Astrocyte of the spinal cord (primary cell): ENCODE measurements at regions not wholly inside any gene's neighbourhood (a gene's known extent, or its start where the extent isn't known, plus 50 kb on each side); places are given as distances from the start of the nearest gene placed in this dataset.
A peak's percentile ranks its signal among the peaks of the same experiment; 100 is the strongest.

Source experiments
- DNase-seq: peaks from one replicate; pipeline ENCODE4 v3.0.0; 2011; ENCODE audit warnings: low read depth, low spot score
- H3K4me3 ChIP-seq: 2 replicates; pipeline ENCODE4 v1.5.1; 2011; ENCODE audit warnings: low read depth, mild to moderate bottlenecking, low read length, moderate library complexity
- in situ Hi-C: cut with HindIII; loops from 2 replicates; pipeline ENCODE4 v1.10.0; 2017; ENCODE audit warnings: low sequenced_read_pairs
- TF ChIP-seq, protein P1 (sequence below): IDR thresholded peaks from 2 replicates; pipeline ENCODE4 v1.5.1; 2012; ENCODE audit warnings: low read depth, mild to moderate bottlenecking, low read length, inconsistent platforms

DNA sequence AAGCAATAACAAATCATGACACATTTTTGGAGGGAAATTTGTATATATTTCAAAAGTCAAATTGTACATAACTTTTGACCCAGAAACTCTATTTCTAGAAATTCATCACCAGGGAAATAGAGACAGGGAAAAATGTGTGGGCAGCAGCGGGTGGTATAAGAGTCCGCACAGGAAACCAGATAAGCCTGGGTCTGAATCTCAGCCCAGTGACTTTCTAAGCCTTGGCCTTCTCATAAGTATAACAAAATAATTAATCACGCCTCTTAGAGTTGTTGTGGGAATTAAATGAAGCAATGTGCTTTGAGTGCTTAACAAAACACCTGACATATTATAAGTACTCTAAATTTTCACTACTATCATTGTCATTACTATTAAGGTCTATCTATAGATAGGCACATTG lies 149.2 kb upstream of the DAP start:
- TF ChIP-seq, protein P1, sequence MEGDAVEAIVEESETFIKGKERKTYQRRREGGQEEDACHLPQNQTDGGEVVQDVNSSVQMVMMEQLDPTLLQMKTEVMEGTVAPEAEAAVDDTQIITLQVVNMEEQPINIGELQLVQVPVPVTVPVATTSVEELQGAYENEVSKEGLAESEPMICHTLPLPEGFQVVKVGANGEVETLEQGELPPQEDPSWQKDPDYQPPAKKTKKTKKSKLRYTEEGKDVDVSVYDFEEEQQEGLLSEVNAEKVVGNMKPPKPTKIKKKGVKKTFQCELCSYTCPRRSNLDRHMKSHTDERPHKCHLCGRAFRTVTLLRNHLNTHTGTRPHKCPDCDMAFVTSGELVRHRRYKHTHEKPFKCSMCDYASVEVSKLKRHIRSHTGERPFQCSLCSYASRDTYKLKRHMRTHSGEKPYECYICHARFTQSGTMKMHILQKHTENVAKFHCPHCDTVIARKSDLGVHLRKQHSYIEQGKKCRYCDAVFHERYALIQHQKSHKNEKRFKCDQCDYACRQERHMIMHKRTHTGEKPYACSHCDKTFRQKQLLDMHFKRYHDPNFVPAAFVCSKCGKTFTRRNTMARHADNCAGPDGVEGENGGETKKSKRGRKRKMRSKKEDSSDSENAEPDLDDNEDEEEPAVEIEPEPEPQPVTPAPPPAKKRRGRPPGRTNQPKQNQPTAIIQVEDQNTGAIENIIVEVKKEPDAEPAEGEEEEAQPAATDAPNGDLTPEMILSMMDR: no peak
- DNase-seq: no peak
- in situ Hi-C loops: no loop called here
- H3K4me3 ChIP-seq: no peak overlapping the region

DNA sequence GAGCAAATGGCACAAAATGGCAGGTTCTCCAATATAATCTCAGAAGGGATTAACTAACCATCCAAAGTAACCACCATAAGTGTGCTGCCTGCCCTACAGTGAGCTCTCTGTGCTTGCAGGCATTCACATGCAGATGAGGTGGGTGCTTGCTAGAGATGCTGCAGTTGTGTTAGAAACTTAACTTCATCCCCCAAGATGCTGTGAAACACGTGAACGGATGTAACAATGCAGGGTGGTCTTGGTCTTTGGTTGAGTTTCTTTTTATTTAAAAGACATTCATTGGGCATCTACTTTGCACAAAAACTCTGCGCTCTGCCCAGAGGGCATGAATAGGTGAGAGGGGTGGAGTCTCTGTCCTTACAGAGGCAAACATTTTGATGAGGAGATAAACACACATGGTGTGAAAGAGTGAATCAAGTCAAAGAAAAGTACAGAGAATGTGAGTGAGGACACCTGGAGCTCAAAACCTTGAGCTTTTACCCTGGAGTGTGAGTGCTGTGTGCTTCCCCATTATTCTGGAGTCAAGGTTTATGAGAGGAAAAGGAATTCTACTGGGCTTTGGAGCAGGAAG lies 143.9 kb upstream of the DAP start:
- TF ChIP-seq, protein P1: no peak
- H3K4me3 ChIP-seq: no peak overlapping the region
- in situ Hi-C loops: no loop called here
- no peak for DNase-seq

DNA sequence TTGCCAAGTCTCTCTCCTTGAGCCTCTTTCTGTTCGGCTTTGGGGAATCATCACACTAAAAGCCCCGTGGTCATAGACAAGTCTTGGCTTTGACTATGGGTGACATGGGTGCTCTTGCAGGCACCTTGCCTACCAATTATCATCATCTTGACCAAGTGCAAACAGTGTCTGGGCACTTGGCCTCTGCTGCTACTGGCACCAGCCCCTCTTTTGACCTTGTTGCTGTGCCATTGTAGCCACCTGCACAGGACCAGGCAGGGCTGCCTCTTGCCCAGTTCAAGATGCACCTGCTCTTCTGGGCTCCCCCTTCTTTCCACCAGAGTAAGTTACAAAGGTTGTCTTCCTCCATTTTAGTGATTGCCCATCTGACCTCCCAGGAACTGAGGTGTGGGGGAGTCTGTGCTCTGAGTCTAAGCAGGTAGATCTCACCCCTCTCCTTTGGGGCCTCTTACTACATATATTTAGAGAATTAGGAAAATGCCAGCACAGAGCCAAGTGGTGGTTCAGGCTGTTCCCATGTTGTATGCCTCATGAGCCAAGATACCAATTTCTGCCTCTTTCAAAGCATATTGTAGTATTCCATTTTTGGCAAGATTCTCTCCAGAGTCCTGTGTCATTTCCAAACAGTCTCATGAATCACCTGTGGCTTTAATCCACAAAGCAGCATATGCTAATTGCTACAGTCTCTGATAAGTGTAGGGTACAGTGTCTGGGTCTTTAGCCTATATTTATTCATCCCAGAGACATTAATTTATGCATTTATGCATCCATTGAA lies 142.9 kb upstream of the DAP start:
- no peak for DNase-seq
- in situ Hi-C loops: no loop called here
- TF ChIP-seq, protein P1: no peak
- H3K4me3 ChIP-seq: no peak overlapping the region

GRCh38 chr5:10902145-10902544 lies 141.1 kb upstream of the DAP start:
- peak; percentile 75 for DNase-seq
- TF ChIP-seq, protein P1: no peak
- in situ Hi-C loops: no loop called here
- no peak overlapping the region for H3K4me3 ChIP-seq

GRCh38 chr5:10898514-10898913 lies 137.5 kb upstream of the DAP start:
- no peak for DNase-seq
- in situ Hi-C loops: no loop called here

GRCh38 chr5:10896016-10896415 lies 135.0 kb upstream of the DAP start:
- TF ChIP-seq, protein P1: no peak
- in situ Hi-C loops: no loop called here
- no peak for DNase-seq
- no peak overlapping the region for H3K4me3 ChIP-seq

More at GRCh38 chr5:10898514-10898913, 137.5 kb upstream of the DAP start:
- no peak overlapping the region for H3K4me3 ChIP-seq
- TF ChIP-seq, protein P1: no peak
